ENCODE measurements at regions not wholly inside any gene's neighbourhood (a gene's known extent, or its start where the extent isn't known, plus 50 kb on each side); places are given as distances from the start of the nearest gene placed in this dataset.

- POLR2A ChIA-PET, result no interaction called here
- CTCF ChIA-PET, result interaction anchor here (0.8 kb wide), 1 partner anchor 1041 kb away, joined by 3 read pairs; no protein-coding TSS in a partner anchor
- no peaks in the 10 kb centered on the region for H3K27me3 ChIP-seq (ENCODE audit: control insufficient read depth, insufficient read depth, low read length)
- no peak for TF ChIP-seq CTCF (IDR thresholded peaks at IDR 0.05; ENCODE audit: low read depth, low read length)
- no peaks in the 10 kb centered on the region for H3K9me3 ChIP-seq (ENCODE audit: control insufficient read depth, insufficient read depth, low read length)
- no peak overlapping the region for H3K4me3 ChIP-seq (ENCODE audit: low read depth, low read length)
- DNase-seq (ENCODE audit: low read depth, low spot score), result no peak
- H3K27ac ChIP-seq (ENCODE audit: low read depth, low read length), result no peak overlapping the region
These were observed 604.7 kb upstream of the SOX9 start for GRCh38 chr17:71516149-71516548.

- no peaks in the 10 kb centered on the region for H3K9me3 ChIP-seq (ENCODE audit: control insufficient read depth, insufficient read depth, low read length)
- ChIA-PET CTCF (no interaction called here), POLR2A (no interaction called here)
- no peak overlapping the region for H3K27ac ChIP-seq (ENCODE audit: low read depth, low read length)
- no peak for DNase-seq (ENCODE audit: low read depth, low spot score)
- TF ChIP-seq CTCF (IDR thresholded peaks at IDR 0.05; ENCODE audit: low read depth, low read length), result no peak
- no peaks in the 10 kb centered on the region for H3K27me3 ChIP-seq (ENCODE audit: control insufficient read depth, insufficient read depth, low read length)
- H3K4me3 ChIP-seq (ENCODE audit: low read depth, low read length), result no peak overlapping the region
These were observed 601.5 kb upstream of the SOX9 start for GRCh38 chr17:71519285-71519684.

- CTCF ChIA-PET, result no interaction called here
These were observed 599.1 kb upstream of the SOX9 start for GRCh38 chr17:71521724-71522123.

GRCh38 chr17:71522383-71522782 lies 598.4 kb upstream of the SOX9 start:
- ChIA-PET POLR2A (no interaction called here), CTCF (no interaction called here)
- DNase-seq (ENCODE audit: low read depth, low spot score), result no peak
- Histone ChIP-seq H3K9me3 (ENCODE audit: control insufficient read depth, insufficient read depth, low read length) (no peaks in the 10 kb centered on the region), H3K27ac (ENCODE audit: low read depth, low read length) (no peak overlapping the region), H3K27me3 (ENCODE audit: control insufficient read depth, insufficient read depth, low read length) (no peaks in the 10 kb centered on the region), H3K4me3 (ENCODE audit: low read depth, low read length) (no peak overlapping the region)
- TF ChIP-seq CTCF (IDR thresholded peaks at IDR 0.05; ENCODE audit: low read depth, low read length), result no peak

More at GRCh38 chr17:71521724-71522123, 599.1 kb upstream of the SOX9 start:
- H3K27me3 ChIP-seq (ENCODE audit: control insufficient read depth, insufficient read depth, low read length), result no peaks in the 10 kb centered on the region
- no peak for TF ChIP-seq CTCF (IDR thresholded peaks at IDR 0.05; ENCODE audit: low read depth, low read length)
- H3K9me3 ChIP-seq (ENCODE audit: control insufficient read depth, insufficient read depth, low read length), result no peaks in the 10 kb centered on the region
- DNase-seq (ENCODE audit: low read depth, low spot score), result no peak
- no peak overlapping the region for H3K27ac ChIP-seq (ENCODE audit: low read depth, low read length)
- H3K4me3 ChIP-seq (ENCODE audit: low read depth, low read length), result no peak overlapping the region
- POLR2A ChIA-PET, result no interaction called here

GRCh38 chr17:71527311-71527710 lies 593.5 kb upstream of the SOX9 start:
- CTCF ChIA-PET, result no interaction called here
- POLR2A ChIA-PET, result no interaction called here

More at GRCh38 chr17:71527311-71527710, 593.5 kb upstream of the SOX9 start:
- TF ChIP-seq CTCF (IDR thresholded peaks at IDR 0.05; ENCODE audit: low read depth, low read length), result no peak
- no peaks in the 10 kb centered on the region for H3K27me3 ChIP-seq (ENCODE audit: control insufficient read depth, insufficient read depth, low read length)
- H3K4me3 ChIP-seq (ENCODE audit: low read depth, low read length), result no peak overlapping the region
- H3K9me3 ChIP-seq (ENCODE audit: control insufficient read depth, insufficient read depth, low read length), result no peaks in the 10 kb centered on the region; the same call in 1 of the 2 replicates
- H3K27ac ChIP-seq (ENCODE audit: low read depth, low read length), result no peak overlapping the region
- no peak for DNase-seq (ENCODE audit: low read depth, low spot score)

Measured in AG04450 (cell line).